Dendritic cell treated with granulocyte-macrophage colony-stimulating factor and Interleukin-4, amounts not matched to agents 40 ng/mL and 50 ng/mL, for 4 days (primary cell): ENCODE measurements at regions not wholly inside any gene's neighbourhood (a gene's known extent, or its start where the extent isn't known, plus 50 kb on each side); places are given as distances from the start of the nearest gene placed in this dataset.

ENCODE experiments used
- H3K27ac Mint-ChIP-seq: one replicate; pipeline ENCODE4 v1.8.0; 2022; ENCODE audit warnings: mild to moderate bottlenecking, mixed read lengths
- H3K27me3 Mint-ChIP-seq: one replicate; pipeline ENCODE4 v1.8.0; 2022; ENCODE audit warnings: mild to moderate bottlenecking, mixed read lengths
- H3K36me3 Mint-ChIP-seq: one replicate; pipeline ENCODE4 v1.8.0; 2022; ENCODE audit warnings: low read depth, mixed read lengths
- H3K4me1 Mint-ChIP-seq: one replicate; pipeline ENCODE4 v1.8.0; 2022; ENCODE audit warnings: low read depth, mixed read lengths
- H3K4me3 Mint-ChIP-seq: one replicate; pipeline ENCODE4 v1.8.0; 2022; ENCODE audit warnings: mild to moderate bottlenecking, moderate library complexity, mixed read lengths
- H3K9me3 Mint-ChIP-seq: one replicate; pipeline ENCODE4 v1.8.0; 2022; ENCODE audit warnings: mixed read lengths
- intact Hi-C: fragments of 100-400 bp; cut with micrococcal nuclease; formaldehyde crosslinking; loops from one replicate; pipeline ENCODE4 v1.15.0; 2022

DNA sequence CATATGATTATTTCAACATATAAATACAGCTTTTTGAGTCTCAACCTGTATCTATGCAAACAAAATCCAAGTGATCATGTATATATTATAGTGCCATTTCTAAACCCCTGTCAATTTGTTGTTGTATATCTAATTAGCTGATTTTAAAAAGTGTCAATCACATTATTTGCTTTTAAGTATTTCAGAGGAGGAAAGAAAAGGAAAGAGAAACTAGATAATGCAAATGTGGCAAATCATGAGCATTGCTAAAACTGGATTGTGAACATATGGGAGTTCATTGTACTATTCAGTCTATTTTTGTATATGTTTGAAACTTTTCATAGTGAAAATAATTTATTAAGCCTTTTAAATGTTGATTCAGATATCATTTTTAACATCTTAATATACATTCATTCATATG is 190.7 kb downstream of the ZIC4 start:
- Mint-ChIP-seq H3K27me3 (no peaks in the 10 kb centered on the region), H3K27ac (no peak overlapping the region), H3K4me3 (no peak overlapping the region), H3K36me3 (no peaks in the 10 kb centered on the region), H3K4me1 (no peaks in the 10 kb centered on the region), H3K9me3 (no peaks in the 10 kb centered on the region)
- intact Hi-C loops = no loop called here

DNA sequence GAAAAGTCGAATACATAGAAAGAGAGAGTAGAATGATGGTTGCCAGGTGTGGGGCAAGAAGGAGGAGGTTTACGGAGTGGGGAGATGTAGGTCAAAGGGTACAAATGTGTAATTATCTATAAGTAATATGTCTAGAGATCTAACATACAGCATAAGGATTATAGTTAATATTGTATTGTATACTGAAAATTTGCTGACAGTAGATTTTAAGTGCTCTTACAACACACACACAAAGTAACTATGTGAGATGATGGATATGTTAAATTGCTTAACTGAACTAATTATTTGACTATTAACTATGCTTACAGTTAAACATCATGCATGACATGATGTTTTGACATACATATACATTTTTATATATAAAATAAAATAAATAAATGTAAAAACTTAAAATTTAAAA is 192.7 kb downstream of the ZIC4 start:
- H3K4me3 Mint-ChIP-seq = no peak overlapping the region
- no peaks in the 10 kb centered on the region for H3K4me1 Mint-ChIP-seq
- no peaks in the 10 kb centered on the region for H3K36me3 Mint-ChIP-seq
- H3K27me3 Mint-ChIP-seq = no peaks in the 10 kb centered on the region
- H3K27ac Mint-ChIP-seq = no peak overlapping the region
- intact Hi-C loops = no loop called here
- peaks cover 6% of the 10 kb centered on the region for H3K9me3 Mint-ChIP-seq

- no peak overlapping the region for H3K27ac Mint-ChIP-seq
- H3K4me3 Mint-ChIP-seq = no peak overlapping the region
- peaks cover 11% of the 10 kb centered on the region for H3K9me3 Mint-ChIP-seq
- intact Hi-C loops = no loop called here
- H3K4me1 Mint-ChIP-seq = no peaks in the 10 kb centered on the region
- no peaks in the 10 kb centered on the region for H3K27me3 Mint-ChIP-seq
- no peaks in the 10 kb centered on the region for H3K36me3 Mint-ChIP-seq
Measured at GRCh38 chr3:147210676-147211075, 195.7 kb downstream of the ZIC4 start.

DNA sequence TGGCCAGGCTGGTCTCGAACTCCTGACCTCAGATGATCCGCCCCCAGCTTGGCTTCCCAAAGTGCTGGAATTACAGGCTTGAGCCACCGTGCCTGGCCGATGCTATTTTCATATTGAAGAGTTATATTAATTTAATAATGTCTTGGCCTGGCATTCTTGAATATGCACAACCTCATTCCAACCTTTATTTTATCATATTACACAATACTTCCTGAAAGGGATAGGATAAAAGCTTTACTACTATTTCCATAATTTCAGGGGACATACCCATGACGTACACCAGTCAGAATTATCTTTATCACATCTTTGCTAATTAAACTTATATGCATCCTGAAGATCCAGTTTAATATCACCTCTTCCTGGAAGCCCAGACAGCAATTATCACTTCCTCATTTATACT is 205.3 kb downstream of the ZIC4 start:
- intact Hi-C loops = no loop called here
- Mint-ChIP-seq H3K27ac (no peak overlapping the region), H3K4me1 (no peaks in the 10 kb centered on the region), H3K27me3 (no peaks in the 10 kb centered on the region), H3K36me3 (no peaks in the 10 kb centered on the region), H3K4me3 (no peak overlapping the region), H3K9me3 (no peaks in the 10 kb centered on the region)

DNA sequence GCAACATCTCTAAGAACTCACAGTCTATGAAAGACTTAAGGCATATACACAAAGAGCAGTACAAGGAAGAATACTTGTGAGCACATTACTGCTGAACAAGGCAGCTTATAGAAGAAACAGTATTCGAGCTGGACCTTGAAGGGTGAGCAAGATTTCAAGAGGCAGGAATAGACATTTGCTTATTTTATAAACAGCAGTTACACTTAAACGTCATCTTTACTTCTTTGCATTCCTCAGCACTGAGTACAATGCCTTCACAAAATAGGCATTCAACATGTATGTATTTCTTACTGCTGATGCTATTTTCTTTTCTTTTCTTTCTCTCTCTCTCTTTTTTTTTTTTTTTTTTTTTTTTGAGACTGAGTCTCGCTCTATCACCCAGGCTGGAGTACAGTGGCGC is 205.8 kb downstream of the ZIC4 start:
- Mint-ChIP-seq H3K27ac (no peak overlapping the region), H3K4me1 (no peaks in the 10 kb centered on the region), H3K27me3 (no peaks in the 10 kb centered on the region), H3K36me3 (no peaks in the 10 kb centered on the region), H3K4me3 (no peak overlapping the region), H3K9me3 (no peaks in the 10 kb centered on the region)
- intact Hi-C loops = no loop called here

DNA sequence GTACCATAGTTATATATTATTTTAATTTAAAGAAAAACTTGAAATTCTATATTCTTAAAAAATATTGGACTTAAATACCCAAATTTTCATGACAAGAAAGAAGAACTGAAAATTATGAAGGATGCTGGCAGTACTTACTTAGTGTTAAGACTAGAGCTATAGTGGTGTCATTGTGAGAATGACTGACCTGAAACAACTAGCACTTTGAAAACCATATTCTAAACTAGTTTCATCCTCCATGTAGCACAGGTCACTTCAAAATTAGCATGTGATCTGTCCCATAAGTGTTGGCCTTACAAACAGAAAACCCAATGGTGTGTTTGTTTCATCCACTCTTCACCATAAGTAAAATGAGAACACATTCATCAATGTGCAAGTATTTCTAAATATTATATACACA is 208.6 kb downstream of the ZIC4 start:
- no peaks in the 10 kb centered on the region for H3K9me3 Mint-ChIP-seq
- no peak overlapping the region for H3K4me3 Mint-ChIP-seq
- intact Hi-C loops = loop anchor here (10.0 kb wide), 1 partner anchor 1133 kb away; no protein-coding TSS in a partner anchor
- no peaks in the 10 kb centered on the region for H3K27me3 Mint-ChIP-seq
- no peaks in the 10 kb centered on the region for H3K4me1 Mint-ChIP-seq
- H3K27ac Mint-ChIP-seq = no peak overlapping the region
- no peaks in the 10 kb centered on the region for H3K36me3 Mint-ChIP-seq

- no peak overlapping the region for H3K4me3 Mint-ChIP-seq
- no peaks in the 10 kb centered on the region for H3K9me3 Mint-ChIP-seq
- no peaks in the 10 kb centered on the region for H3K36me3 Mint-ChIP-seq
- intact Hi-C loops = loop anchor here (10.0 kb wide), 1 partner anchor 1131 kb away; no protein-coding TSS in a partner anchor
- no peaks in the 10 kb centered on the region for H3K27me3 Mint-ChIP-seq
- no peaks in the 10 kb centered on the region for H3K4me1 Mint-ChIP-seq
- H3K27ac Mint-ChIP-seq = no peak overlapping the region
Measured at GRCh38 chr3:147195887-147196286, 210.5 kb downstream of the ZIC4 start.

DNA sequence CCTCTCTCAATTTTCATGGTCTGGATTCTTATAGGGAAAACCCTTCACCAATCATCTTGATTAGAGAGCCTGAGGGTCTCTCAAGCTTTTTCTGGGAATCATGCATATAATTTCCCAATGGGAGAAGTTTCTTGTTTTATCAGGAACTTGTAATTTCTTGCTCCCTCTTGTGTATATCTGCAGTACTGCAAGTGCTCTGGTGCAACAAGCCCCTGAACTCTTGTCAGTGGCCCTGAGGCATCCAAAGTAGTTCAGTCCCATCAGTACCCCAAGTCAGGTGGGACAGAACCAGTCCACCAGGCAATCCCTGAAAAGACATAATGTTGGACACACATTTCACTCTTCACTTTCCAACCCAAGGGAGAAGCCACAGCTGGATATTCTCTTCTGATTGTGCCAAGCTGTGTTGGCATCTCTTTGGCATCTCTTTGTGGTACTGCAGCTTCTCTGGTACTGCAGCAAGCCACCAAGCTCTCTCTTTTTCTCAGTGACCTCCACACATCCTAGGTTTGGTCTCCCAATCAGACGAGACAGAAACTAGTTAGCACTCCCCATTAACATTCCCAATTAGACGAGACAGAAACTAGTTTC is 214.5 kb downstream of the ZIC4 start:
- H3K9me3 Mint-ChIP-seq = no peaks in the 10 kb centered on the region
- H3K27me3 Mint-ChIP-seq = no peaks in the 10 kb centered on the region
- H3K36me3 Mint-ChIP-seq = no peaks in the 10 kb centered on the region
- no peaks in the 10 kb centered on the region for H3K4me1 Mint-ChIP-seq
- no peak overlapping the region for H3K27ac Mint-ChIP-seq
- H3K4me3 Mint-ChIP-seq = no peak overlapping the region
- intact Hi-C loops = loop anchor here (10.0 kb wide), 1 partner anchor 1127 kb away; no protein-coding TSS in a partner anchor

GRCh38 chr3:147189016-147189415 is 217.3 kb downstream of the ZIC4 start:
- Mint-ChIP-seq H3K36me3 (no peaks in the 10 kb centered on the region), H3K9me3 (no peaks in the 10 kb centered on the region), H3K27ac (no peak overlapping the region), H3K27me3 (no peaks in the 10 kb centered on the region), H3K4me1 (no peaks in the 10 kb centered on the region), H3K4me3 (no peak overlapping the region)
- intact Hi-C loops = no loop called here

GRCh38 chr3:147187687-147188086 is 218.7 kb downstream of the ZIC4 start:
- no peaks in the 10 kb centered on the region for H3K9me3 Mint-ChIP-seq
- H3K27ac Mint-ChIP-seq = no peak overlapping the region
- no peaks in the 10 kb centered on the region for H3K4me1 Mint-ChIP-seq
- intact Hi-C loops = no loop called here
- no peak overlapping the region for H3K4me3 Mint-ChIP-seq
- H3K36me3 Mint-ChIP-seq = no peaks in the 10 kb centered on the region
- H3K27me3 Mint-ChIP-seq = no peaks in the 10 kb centered on the region

GRCh38 chr3:147185781-147186180 is 220.6 kb downstream of the ZIC4 start:
- no peaks in the 10 kb centered on the region for H3K4me1 Mint-ChIP-seq
- no peaks in the 10 kb centered on the region for H3K36me3 Mint-ChIP-seq
- no peaks in the 10 kb centered on the region for H3K9me3 Mint-ChIP-seq
- no peak overlapping the region for H3K27ac Mint-ChIP-seq
- no peaks in the 10 kb centered on the region for H3K27me3 Mint-ChIP-seq
- H3K4me3 Mint-ChIP-seq = no peak overlapping the region
- intact Hi-C loops = no loop called here

GRCh38 chr3:147184794-147185193 is 221.5 kb downstream of the ZIC4 start:
- intact Hi-C loops = no loop called here
- Mint-ChIP-seq H3K9me3 (no peaks in the 10 kb centered on the region), H3K36me3 (no peaks in the 10 kb centered on the region), H3K27me3 (no peaks in the 10 kb centered on the region), H3K27ac (no peak overlapping the region), H3K4me3 (no peak overlapping the region), H3K4me1 (no peaks in the 10 kb centered on the region)

- H3K27me3 Mint-ChIP-seq = no peaks in the 10 kb centered on the region
- no peaks in the 10 kb centered on the region for H3K36me3 Mint-ChIP-seq
- no peak overlapping the region for H3K4me3 Mint-ChIP-seq
- H3K4me1 Mint-ChIP-seq = no peaks in the 10 kb centered on the region
- intact Hi-C loops = no loop called here
- H3K9me3 Mint-ChIP-seq = peaks cover 10% of the 10 kb centered on the region
- no peak overlapping the region for H3K27ac Mint-ChIP-seq
Measured at GRCh38 chr3:147173257-147173656, 233.1 kb downstream of the ZIC4 start.

- intact Hi-C loops = no loop called here
- H3K9me3 Mint-ChIP-seq = peaks cover 9% of the 10 kb centered on the region
- no peaks in the 10 kb centered on the region for H3K27me3 Mint-ChIP-seq
- H3K36me3 Mint-ChIP-seq = no peaks in the 10 kb centered on the region
- H3K4me1 Mint-ChIP-seq = no peaks in the 10 kb centered on the region
- no peak overlapping the region for H3K27ac Mint-ChIP-seq
- no peak overlapping the region for H3K4me3 Mint-ChIP-seq
Measured at GRCh38 chr3:147162743-147163142, 243.6 kb downstream of the ZIC4 start.

DNA sequence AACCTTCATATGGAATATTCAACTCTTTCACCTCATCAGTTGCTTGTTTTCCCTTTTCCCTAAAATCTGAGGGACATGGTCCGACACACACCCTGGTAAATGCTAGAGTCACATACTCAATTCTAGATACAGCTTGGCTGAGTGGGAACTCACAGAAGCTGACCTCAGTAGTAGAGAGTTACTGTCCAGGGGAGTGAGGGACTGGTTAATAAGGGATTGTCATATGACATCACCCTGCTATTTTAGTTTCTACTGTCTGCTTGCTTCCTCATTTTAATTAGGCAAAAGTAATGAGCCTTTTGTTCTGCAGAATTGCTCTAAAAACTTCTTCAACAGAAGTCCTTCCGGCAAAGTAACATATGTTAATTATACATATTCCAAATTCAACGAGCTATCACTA is 244.5 kb downstream of the ZIC4 start:
- H3K27ac Mint-ChIP-seq = no peak overlapping the region
- peaks cover 13% of the 10 kb centered on the region for H3K9me3 Mint-ChIP-seq
- H3K4me3 Mint-ChIP-seq = no peak overlapping the region
- intact Hi-C loops = no loop called here
- H3K27me3 Mint-ChIP-seq = no peaks in the 10 kb centered on the region
- H3K4me1 Mint-ChIP-seq = no peaks in the 10 kb centered on the region
- H3K36me3 Mint-ChIP-seq = no peaks in the 10 kb centered on the region
